HG02588 (cell line): ENCODE measurements at regions not wholly inside any gene's neighbourhood (a gene's known extent, or its start where the extent isn't known, plus 50 kb on each side); places are given as distances from the start of the nearest gene placed in this dataset.
"Not testable (repeated sequence)": the region's sequence is repeated elsewhere in the genome, so short reads cannot be mapped to it uniquely, and the experiment has no call there.

Experiments
- ATAC-seq: cut with Tn5 transposase; IDR thresholded peaks from one replicate; pipeline ENCODE4 v1.9.1; 2021; ENCODE audit warnings: mild to moderate bottlenecking, moderate library complexity; ENCODE audit not compliant: unreplicated experiment

- ATAC-seq = no peak
These were observed 1257.5 kb upstream of the ACVR2A start for GRCh38 chr2:146587291-146587713.

DNA sequence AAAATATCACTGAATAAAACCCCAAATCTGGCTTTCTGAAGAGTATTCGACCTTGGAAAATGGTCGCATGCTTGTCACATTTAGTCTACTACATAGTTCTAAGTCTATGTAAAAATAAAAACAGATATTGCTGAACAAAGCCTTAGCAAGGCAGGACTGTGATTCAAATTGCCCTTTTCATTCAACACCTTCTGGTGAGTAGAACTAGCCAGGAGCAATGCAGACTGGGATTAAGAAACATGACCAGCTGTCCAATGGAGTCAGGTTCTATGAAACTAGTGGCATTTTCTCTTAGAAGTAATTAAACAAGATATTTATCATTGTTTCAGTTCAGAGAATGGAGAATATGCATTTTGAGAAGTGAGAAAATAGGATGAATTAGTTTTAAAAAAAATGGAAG lies 1260.5 kb upstream of the ACVR2A start:
- ATAC-seq = no peak

GRCh38 chr2:146579147-146579930 lies 1265.5 kb upstream of the ACVR2A start:
- ATAC-seq = no peak

- no peak for ATAC-seq
These were observed 1268.3 kb upstream of the ACVR2A start for GRCh38 chr2:146576339-146577111.

DNA sequence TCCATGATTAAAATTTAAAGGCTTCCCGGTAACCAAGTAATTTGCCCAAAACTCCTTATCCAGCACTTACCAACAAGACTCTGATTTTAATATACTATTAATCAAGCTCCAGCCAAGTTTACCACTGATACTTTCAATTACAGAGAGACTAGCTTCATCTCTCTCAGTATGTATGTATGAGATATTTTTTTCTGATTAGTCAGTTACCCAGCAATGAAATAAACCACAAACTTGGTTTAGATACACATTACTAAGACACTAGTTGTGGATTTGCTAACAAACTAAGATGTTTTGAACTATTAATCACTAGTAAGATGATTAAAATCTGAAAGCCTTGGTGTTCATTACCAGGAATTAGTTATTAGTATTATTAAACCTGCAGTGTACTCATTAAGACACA lies 1272.2 kb upstream of the ACVR2A start:
- ATAC-seq = no peak

DNA sequence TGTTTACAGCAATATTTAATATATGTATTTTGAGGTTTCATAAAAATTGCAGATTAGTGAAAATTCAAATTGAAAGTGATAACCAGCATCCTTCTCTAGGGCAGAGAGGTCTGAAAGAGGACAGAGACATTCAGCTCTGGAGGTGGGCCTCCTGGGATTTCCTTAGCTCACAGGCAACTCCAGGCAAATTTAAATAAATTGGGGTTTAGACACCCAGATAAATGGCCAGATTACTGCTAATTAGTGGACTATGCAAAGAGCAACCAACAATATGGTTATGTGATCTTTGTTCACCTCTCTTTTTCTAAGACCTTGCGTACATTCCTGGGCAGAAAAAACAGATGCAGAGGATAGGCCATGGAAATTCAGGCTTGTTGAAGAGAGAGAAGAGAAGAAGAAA lies 1282.8 kb upstream of the ACVR2A start:
- ATAC-seq = no peak

DNA sequence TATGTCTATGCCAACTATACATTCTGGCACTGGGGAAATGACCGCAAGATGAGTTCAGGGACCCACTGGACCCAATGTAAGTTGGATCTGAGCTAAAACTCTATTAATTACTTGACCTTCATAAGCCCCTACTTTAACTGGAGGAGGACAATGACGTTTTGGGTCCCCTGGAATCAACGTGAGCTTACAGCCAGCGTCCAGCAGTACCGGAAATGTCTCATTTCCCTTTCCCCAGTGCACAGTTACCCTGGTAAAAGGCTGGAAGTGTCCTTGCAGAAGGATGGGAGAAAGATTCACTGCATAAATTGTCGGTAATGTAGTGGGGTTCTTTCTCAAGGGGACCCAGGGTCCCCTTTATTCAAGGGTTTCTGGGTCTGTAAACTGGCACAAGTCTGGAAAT lies 1297.6 kb upstream of the ACVR2A start:
- no peak for ATAC-seq

DNA sequence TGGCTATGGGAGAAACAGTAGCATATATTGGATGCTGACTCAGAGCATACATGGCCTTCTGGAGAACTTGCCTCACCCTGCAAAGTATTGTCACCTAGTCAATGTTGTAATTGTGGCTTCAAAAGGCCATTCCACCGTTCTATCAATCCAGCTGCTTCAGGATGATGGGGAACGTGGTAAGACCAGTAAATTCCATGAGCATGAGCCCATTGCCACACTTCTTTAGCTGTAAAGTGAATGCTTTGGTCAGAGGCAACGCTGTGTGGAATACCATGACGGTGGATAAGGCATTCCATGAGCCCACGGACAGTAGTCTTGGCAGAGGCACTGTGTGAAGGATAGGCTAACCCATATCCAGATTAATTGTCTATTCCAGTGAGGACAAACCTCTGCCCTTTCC lies 1300.1 kb upstream of the ACVR2A start:
- no peak for ATAC-seq

DNA sequence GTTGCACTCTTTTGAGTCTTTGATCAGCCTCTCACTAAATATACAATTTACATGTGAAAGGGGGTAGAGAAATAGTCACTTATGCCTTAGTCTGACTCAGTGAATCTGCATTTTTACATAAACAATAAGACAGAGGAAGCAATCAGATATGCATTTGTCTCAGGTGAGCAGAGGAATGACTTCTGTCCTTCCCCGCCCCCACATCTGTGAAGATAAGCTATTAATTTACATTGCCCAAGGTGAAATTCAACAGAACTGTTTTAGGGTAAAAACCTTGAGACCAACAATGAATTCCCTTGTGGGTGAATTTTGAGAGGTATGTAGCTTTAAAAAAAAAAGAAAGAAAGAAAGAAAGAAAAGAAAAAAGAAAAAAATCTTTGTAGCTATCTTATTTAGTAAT lies 1302.9 kb upstream of the ACVR2A start:
- ATAC-seq = no peak

DNA sequence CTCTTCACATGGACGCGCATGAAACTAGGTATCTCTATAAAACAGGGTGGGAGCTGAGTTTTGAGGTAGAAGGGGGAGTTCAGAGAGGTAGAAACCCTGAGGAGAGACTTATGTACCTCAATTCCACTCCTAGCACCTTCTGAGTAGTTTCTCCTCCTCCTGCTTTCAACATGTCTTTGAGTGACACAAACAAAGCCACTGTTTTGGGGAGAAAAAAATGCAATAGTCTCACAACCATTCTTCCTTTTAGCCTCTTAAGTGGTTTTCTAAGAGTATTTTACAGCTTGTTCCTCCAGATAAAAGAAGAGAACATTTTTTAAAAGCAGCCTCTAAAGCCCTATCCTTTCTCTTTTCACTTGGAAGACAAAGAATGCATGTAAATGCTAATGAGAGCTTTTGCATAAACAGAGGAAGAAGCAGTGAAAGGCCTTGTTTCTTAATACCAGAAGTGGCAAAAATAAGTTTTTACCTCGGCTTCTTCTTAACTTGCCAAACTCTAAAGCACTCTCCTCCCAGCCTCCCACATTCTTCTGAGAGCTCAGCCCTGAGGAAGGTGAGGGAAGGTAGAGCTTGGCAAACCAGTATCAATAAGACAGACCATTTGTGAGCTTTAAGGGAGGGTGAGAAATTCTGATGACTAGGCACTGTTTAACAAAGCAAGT lies 1304.4 kb upstream of the ACVR2A start:
- ATAC-seq = no peak

GRCh38 chr2:146539739-146540138 lies 1305.1 kb upstream of the ACVR2A start:
- ATAC-seq = not testable (repeated sequence)

- no peak for ATAC-seq
These were observed 1307.4 kb upstream of the ACVR2A start for GRCh38 chr2:146537477-146537876.

DNA sequence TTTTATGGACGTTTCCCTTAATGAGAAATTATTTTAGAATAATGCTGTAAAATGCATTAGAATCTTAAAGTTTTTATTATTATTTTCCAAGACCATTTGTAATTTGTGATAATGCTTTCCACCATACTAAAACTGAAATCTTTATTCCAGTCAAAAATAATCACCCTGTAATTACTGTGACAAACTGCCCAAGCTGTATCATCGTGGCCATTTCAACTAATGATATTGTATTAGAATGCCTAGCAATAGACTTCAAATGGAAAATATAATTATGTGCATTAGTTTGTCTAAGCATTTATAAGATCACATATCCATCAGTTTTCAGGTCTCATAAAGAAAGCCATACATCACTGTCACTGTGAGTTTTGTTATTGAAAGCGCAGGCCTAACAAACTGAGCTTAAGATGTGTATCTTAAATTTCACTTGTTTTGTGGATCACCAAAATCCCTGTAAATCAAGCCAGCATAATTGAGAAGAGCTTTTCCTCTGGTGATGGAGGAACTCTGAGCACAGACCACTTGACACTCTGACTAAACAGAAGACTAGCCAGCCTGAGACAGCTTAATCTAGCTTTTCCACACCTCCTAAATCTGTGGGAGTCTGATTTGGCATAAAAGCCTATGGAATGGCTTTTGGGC lies 1312.2 kb upstream of the ACVR2A start:
- no peak for ATAC-seq

- ATAC-seq = no peak
These were observed 1312.8 kb upstream of the ACVR2A start for GRCh38 chr2:146532009-146532408.

- no peak for ATAC-seq
These were observed 1313.9 kb upstream of the ACVR2A start for GRCh38 chr2:146530886-146531285.

GRCh38 chr2:146527166-146527565 lies 1317.7 kb upstream of the ACVR2A start:
- ATAC-seq = no peak

GRCh38 chr2:146523196-146523595 lies 1321.6 kb upstream of the ACVR2A start:
- ATAC-seq = no peak

- no peak for ATAC-seq
These were observed 1338.0 kb upstream of the ACVR2A start for GRCh38 chr2:146506851-146507250.

DNA sequence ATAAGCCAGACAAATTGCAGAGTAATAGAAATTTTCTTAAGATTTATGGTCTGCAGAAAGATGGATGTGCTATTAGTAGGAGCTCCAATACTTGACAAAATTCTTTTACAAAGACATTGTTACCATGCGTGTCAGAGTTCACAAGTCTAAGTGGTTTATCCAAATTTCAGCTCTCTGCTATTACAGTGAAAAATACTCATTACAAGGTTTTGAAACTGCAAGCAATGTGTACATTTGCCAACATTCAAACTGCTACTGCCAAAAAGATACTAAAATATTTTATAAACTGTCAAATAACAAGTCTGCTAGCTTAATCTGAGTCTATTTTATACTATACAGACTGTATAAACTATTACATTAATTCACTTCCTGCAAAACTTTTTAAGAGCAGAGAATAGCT lies 1341.5 kb upstream of the ACVR2A start:
- no peak for ATAC-seq

DNA sequence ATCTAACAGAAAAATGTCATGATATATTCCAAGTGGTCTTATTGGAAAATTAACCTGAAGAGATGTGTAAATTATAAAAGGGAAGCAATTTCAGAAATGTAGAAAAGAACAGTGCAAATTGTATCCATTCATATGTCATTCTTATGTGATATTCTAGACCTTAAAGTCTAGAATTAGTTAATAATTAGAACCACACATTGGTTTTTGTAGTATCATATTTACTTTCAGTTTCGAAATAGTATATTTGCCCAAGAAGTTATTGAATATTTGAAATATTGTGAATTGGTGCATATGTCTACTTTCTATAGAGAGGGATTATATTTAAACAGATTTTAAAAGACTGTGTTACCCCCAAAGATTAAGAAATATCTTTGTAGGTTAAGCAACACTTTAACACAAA lies 1348.6 kb upstream of the ACVR2A start:
- ATAC-seq = no peak

DNA sequence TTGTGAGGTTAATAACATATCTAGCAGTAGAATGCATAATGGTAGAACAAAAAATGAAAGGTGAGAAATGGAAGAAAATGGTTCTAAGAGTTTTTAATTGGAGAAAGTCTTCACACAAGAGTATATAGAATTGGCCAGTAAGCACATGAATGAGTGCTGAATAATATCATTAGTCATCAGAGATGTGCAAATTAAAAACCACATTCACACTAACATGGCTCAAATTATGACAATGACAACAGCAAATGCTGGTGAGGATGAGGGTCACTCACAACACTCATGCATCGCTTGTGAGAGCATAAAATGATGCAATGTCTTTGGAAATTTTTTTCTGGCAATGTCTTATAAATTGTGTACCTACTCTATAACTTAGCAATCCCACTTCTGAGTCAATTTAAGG lies 1355.4 kb upstream of the ACVR2A start:
- no peak for ATAC-seq
